IMR-90 (cell line): ENCODE measurements at regions not wholly inside any gene's neighbourhood (a gene's known extent, or its start where the extent isn't known, plus 50 kb on each side); places are given as distances from the start of the nearest gene placed in this dataset.

Experiments used
- ATAC-seq: fragments of 200-7000 bp; cut with Tn5 transposase; 2 replicates; pipeline ENCODE4 v1.9.1; 2020; ENCODE audit warnings: low read depth, mild to moderate bottlenecking, moderate library complexity
- BruUV-seq: library from RNA; stranded (reverse); fragments of 400-500 nt; replicated peaks from 2 replicates; lab custom pipeline; 2021; lab: Mats Ljungman, UMichigan
- CTCF ChIA-PET: fragments of 300-600 bp; formaldehyde crosslinking; extraction: SDS; loops from one replicate; lab custom pipeline; 2021; ENCODE audit warnings: antibody characterized with exemption; lab: Yijun Ruan, JAX
- POLR2A ChIA-PET: fragments of 300-600 bp; sonication (Branson Sonifier 250); formaldehyde crosslinking; loops from one replicate; lab custom pipeline; 2022; ENCODE audit warnings: antibody characterized with exemption; ENCODE audit not compliant: unreplicated experiment; lab: Charles Lee
- DNase-seq: peaks from one replicate; pipeline ENCODE4 v3.0.0; 2013
- H2AFZ ChIP-seq: replicated peaks from 2 replicates; pipeline ENCODE3; 2013; ENCODE audit warnings: low read length, mild to moderate bottlenecking; ENCODE audit not compliant: poor library complexity
- H2AK5ac ChIP-seq: 2 replicates; pipeline ENCODE4 v1.6.1; 2013; ENCODE audit warnings: low read depth, low read length, inconsistent platforms
- H2AK9ac ChIP-seq: replicated peaks from 2 replicates; pipeline ENCODE3; 2013; ENCODE audit warnings: mild to moderate bottlenecking, low read depth, low read length, moderate library complexity; ENCODE audit not compliant: poor library complexity
- H2BK120ac ChIP-seq: 2 replicates; pipeline ENCODE4 v1.6.1; 2013; ENCODE audit warnings: low read depth, low read length, inconsistent platforms
- H2BK15ac ChIP-seq: 3 replicates; pipeline ENCODE4 v1.6.1; 2013; ENCODE audit warnings: low read depth, low read length, inconsistent platforms
- H2BK20ac ChIP-seq: 2 replicates; pipeline ENCODE4 v1.6.1; 2013; ENCODE audit warnings: low read depth, mild to moderate bottlenecking, inconsistent platforms, low read length, moderate library complexity
- H2BK5ac ChIP-seq: 2 replicates; pipeline ENCODE4 v1.6.1; 2013; ENCODE audit warnings: mild to moderate bottlenecking, low read depth, low read length, inconsistent platforms; ENCODE audit not compliant: poor library complexity, severe bottlenecking
- H3K14ac ChIP-seq: replicated peaks from 2 replicates; pipeline ENCODE4 v1.6.1; 2013; ENCODE audit warnings: low read depth, low read length, inconsistent platforms
- H3K18ac ChIP-seq: 2 replicates; pipeline ENCODE4 v1.6.1; 2013; ENCODE audit warnings: low read depth, low read length, control low read depth
- H3K23ac ChIP-seq: 2 replicates; pipeline ENCODE4 v1.6.1; 2013; ENCODE audit warnings: low read depth, low read length, inconsistent platforms
- H3K27ac ChIP-seq: 2 replicates; pipeline ENCODE4 v1.5.1; 2013; ENCODE audit warnings: mild to moderate bottlenecking, control low read depth, low read length; ENCODE audit not compliant: insufficient read depth
- H3K27me3 ChIP-seq: 2 replicates; pipeline ENCODE4 v1.6.1; 2013; ENCODE audit warnings: low read length; ENCODE audit not compliant: control insufficient read depth, insufficient read depth
- H3K36me3 ChIP-seq: 2 replicates; pipeline ENCODE4 v1.6.1; 2013; ENCODE audit warnings: low read length, mixed read lengths; ENCODE audit not compliant: control insufficient read depth, insufficient read depth
- H3K4ac ChIP-seq: 2 replicates; pipeline ENCODE4 v1.6.1; 2013; ENCODE audit warnings: low read depth, low read length, inconsistent platforms
- H3K4me1 ChIP-seq: 2 replicates; pipeline ENCODE4 v1.6.1; 2013; ENCODE audit warnings: low read length, mixed read lengths; ENCODE audit not compliant: control insufficient read depth, insufficient read depth
- H3K4me2 ChIP-seq: 2 replicates; pipeline ENCODE4 v1.6.1; 2013; ENCODE audit warnings: low read depth, mild to moderate bottlenecking, control low read depth, low read length, moderate library complexity
- H3K4me3 ChIP-seq: 2 replicates; pipeline ENCODE4 v1.5.1; 2013; ENCODE audit warnings: low read depth, mild to moderate bottlenecking, control low read depth, low read length, moderate library complexity; ENCODE audit not compliant: insufficient read depth
- H3K56ac ChIP-seq: 2 replicates; pipeline ENCODE4 v1.6.1; 2013; ENCODE audit warnings: low read length, inconsistent platforms; ENCODE audit not compliant: insufficient read depth; ENCODE audit errors: extremely low read depth
- H3K79me1 ChIP-seq, 2 experiments: 2 replicates each; pipeline ENCODE4 v1.6.1; 2013; ENCODE audit warnings: low read length in 2 of 2, inconsistent platforms in 1 of 2, low read depth in 1 of 2
- H3K9ac ChIP-seq: 2 replicates; pipeline ENCODE4 v1.6.1; 2013; ENCODE audit warnings: low read depth, low read length, control low read depth
- H3K9me1 ChIP-seq: 2 replicates; pipeline ENCODE4 v1.6.1; 2013; ENCODE audit warnings: low read length, inconsistent platforms; ENCODE audit not compliant: insufficient read depth
- H3K9me3 ChIP-seq: 2 replicates; pipeline ENCODE4 v1.6.1; 2013; ENCODE audit warnings: low read length; ENCODE audit not compliant: control insufficient read depth, insufficient read depth
- H4K20me1 ChIP-seq: 2 replicates; pipeline ENCODE4 v1.6.1; 2013; ENCODE audit warnings: low read length, inconsistent platforms; ENCODE audit not compliant: insufficient read depth
- H4K5ac ChIP-seq: 2 replicates; pipeline ENCODE4 v1.6.1; 2013; ENCODE audit warnings: mild to moderate bottlenecking, low read depth, low read length, control low read depth
- H4K8ac ChIP-seq, 2 experiments: 2 replicates each; pipeline ENCODE4 v1.6.1; 2013; ENCODE audit warnings: low read depth in 2 of 2, low read length in 2 of 2, control low read depth in 1 of 2, inconsistent platforms in 1 of 2
- H4K91ac ChIP-seq: 2 replicates; pipeline ENCODE4 v1.6.1; 2013; ENCODE audit warnings: low read depth, low read length, inconsistent platforms; ENCODE audit not compliant: insufficient read depth
- ELK1 ChIP-seq: fragments of 150-350 bp; IDR thresholded peaks from 2 replicates; pipeline ENCODE4 v1.6.1; 2016; ENCODE audit warnings: low read depth, mild to moderate bottlenecking, low read length, moderate library complexity, borderline replicate concordance
- MXI1 ChIP-seq: IDR thresholded peaks from 2 replicates; pipeline ENCODE4 v1.6.1; 2012; ENCODE audit warnings: low read depth, mild to moderate bottlenecking, low read length, moderate library complexity, borderline replicate concordance
- POLR2A ChIP-seq: IDR thresholded peaks from 2 replicates; pipeline ENCODE4 v1.6.1; 2012; ENCODE audit warnings: mild to moderate bottlenecking, low read depth, low read length
- RAD21 ChIP-seq: IDR thresholded peaks from 2 replicates; pipeline ENCODE4 v1.6.1; 2012; ENCODE audit warnings: low read length, improper control_type of control experiment
- WGBS, 2 experiments: methylation state at CpG; one replicate each; pipeline versions ENCODE4 v1.1.5 to v1.1.7; 2013; ENCODE audit warnings: missing lambda C conversion rate in 2 of 2; ENCODE audit not compliant: insufficient read length in 1 of 2; ENCODE audit errors: extremely low coverage in 2 of 2; 5-methylcytosine and 5-hydroxymethylcytosine counted together
- dilution Hi-C: fragments of 300-500 bp; cut with HindIII; formaldehyde crosslinking; loops from one replicate; pipeline ENCODE4 v1.14.3; 2018; ENCODE audit warnings: low sequenced_read_pairs; ENCODE audit not compliant: unreplicated experiment
- in situ Hi-C: fragments of 300-500 bp; cut with MboI; formaldehyde crosslinking; loops from 3 replicates; pipeline ENCODE4 v1.14.3; 2019; ENCODE audit warnings: low sequenced_read_pairs, inconsistent platforms, mixed read lengths
- intact Hi-C: fragments of 100-400 bp; cut with micrococcal nuclease; formaldehyde crosslinking; loops from 2 replicates; pipeline ENCODE4 v1.10.0; 2022
- TF ChIP-seq, protein P1 (sequence below): conservative IDR thresholded peaks from 2 replicates; pipeline ENCODE4 v1.5.1; 2012; ENCODE audit warnings: mild to moderate bottlenecking, low read depth, low read length, improper control_type of control experiment

DNA sequence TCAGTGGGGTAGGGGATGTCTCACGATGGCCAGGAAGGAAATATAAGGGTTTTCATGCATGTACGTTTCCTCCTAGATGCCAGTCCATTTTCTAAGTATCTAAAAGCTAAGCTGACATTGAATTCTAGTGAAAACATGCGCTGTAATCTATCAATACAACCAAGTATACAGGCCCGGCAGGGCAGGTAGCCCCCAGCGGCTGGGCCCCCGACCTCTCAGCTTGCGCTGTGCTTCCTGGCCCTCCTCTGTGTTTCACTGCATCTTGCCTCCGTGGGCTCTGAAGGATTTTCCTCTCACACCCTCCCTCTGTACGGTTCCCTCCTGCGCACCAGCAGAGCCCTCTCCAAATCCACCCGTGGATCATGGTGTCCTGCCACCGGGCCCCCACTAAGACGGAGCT, 524.8 kb downstream of the ZNF516 start:
- no peak overlapping the region for H4K91ac ChIP-seq
- no peak overlapping the region for H3K9ac ChIP-seq
- ATAC-seq, result no peak
- TF ChIP-seq, protein P1, sequence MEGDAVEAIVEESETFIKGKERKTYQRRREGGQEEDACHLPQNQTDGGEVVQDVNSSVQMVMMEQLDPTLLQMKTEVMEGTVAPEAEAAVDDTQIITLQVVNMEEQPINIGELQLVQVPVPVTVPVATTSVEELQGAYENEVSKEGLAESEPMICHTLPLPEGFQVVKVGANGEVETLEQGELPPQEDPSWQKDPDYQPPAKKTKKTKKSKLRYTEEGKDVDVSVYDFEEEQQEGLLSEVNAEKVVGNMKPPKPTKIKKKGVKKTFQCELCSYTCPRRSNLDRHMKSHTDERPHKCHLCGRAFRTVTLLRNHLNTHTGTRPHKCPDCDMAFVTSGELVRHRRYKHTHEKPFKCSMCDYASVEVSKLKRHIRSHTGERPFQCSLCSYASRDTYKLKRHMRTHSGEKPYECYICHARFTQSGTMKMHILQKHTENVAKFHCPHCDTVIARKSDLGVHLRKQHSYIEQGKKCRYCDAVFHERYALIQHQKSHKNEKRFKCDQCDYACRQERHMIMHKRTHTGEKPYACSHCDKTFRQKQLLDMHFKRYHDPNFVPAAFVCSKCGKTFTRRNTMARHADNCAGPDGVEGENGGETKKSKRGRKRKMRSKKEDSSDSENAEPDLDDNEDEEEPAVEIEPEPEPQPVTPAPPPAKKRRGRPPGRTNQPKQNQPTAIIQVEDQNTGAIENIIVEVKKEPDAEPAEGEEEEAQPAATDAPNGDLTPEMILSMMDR, result no peak
- TF ChIP-seq ELK1 (no peak), RAD21 (no peak), POLR2A (no peak), MXI1 (no peak)
- DNase-seq, result no peak
- no peak overlapping the region for H3K27ac ChIP-seq
- no peaks in the 10 kb centered on the region for H3K27me3 ChIP-seq
- H3K4me2 ChIP-seq, result no peak overlapping the region
- H3K56ac ChIP-seq, result no peak overlapping the region
- no peak overlapping the region for H2BK20ac ChIP-seq
- intact Hi-C loops (no loop called here), in situ Hi-C loops (no loop called here), dilution Hi-C loops (no loop called here)
- H2BK5ac ChIP-seq, result no peak overlapping the region
- H3K79me1 ChIP-seq, result no peaks in the 10 kb centered on the region
- no peak overlapping the region for H3K23ac ChIP-seq
- no peak overlapping the region for H2AK5ac ChIP-seq
- peaks cover 10% of the 10 kb centered on the region; the same call in 1 of the 2 replicates for H3K9me3 ChIP-seq
- H3K18ac ChIP-seq, result no peak overlapping the region
- no TSS peak for BruUV-seq
- no peak overlapping the region for H4K8ac ChIP-seq
- 60% methylated on average over 1 of the region's 13 CpGs; no CpG with 5 or more reads in 1 of the 2 experiments for WGBS, 2 experiments
- H2BK15ac ChIP-seq, result no peak overlapping the region
- no peak overlapping the region for H3K4ac ChIP-seq
- H3K4me1 ChIP-seq, result no peaks in the 10 kb centered on the region
- H3K9me1 ChIP-seq, result no peaks in the 10 kb centered on the region
- no peak overlapping the region for H3K14ac ChIP-seq
- H2AK9ac ChIP-seq, result no peak overlapping the region
- H4K5ac ChIP-seq, result no peak overlapping the region
- no peaks in the 10 kb centered on the region for H3K36me3 ChIP-seq
- no peak overlapping the region for H3K4me3 ChIP-seq
- CTCF ChIA-PET, result no interaction called here
- H2BK120ac ChIP-seq, result no peak overlapping the region
- POLR2A ChIA-PET, result no interaction called here
- H4K20me1 ChIP-seq, result no peaks in the 10 kb centered on the region
- no peak overlapping the region for H2AFZ ChIP-seq
